Ishikawa (cell line): ENCODE measurements at regions not wholly inside any gene's neighbourhood (a gene's known extent, or its start where the extent isn't known, plus 50 kb on each side); places are given as distances from the start of the nearest gene placed in this dataset.

Source experiments
- CEBPB ChIP-seq: IDR thresholded peaks from 2 replicates; pipeline ENCODE4 v1.6.1; 2012
- CREB1 ChIP-seq: IDR thresholded peaks from 2 replicates; pipeline ENCODE4 v1.6.1; 2012; ENCODE audit warnings: low read depth
- EGR1 ChIP-seq: IDR thresholded peaks from 2 replicates; pipeline ENCODE4 v1.6.1; 2012
- EP300 ChIP-seq: IDR thresholded peaks from 2 replicates; pipeline ENCODE4 v1.6.1; 2012; ENCODE audit warnings: borderline replicate concordance
- FOXM1 ChIP-seq: IDR thresholded peaks from 2 replicates; pipeline ENCODE4 v1.6.1; 2012; ENCODE audit warnings: low read depth, borderline replicate concordance
- NFIC ChIP-seq: IDR thresholded peaks from 2 replicates; pipeline ENCODE4 v1.6.1; 2012
- RAD21 ChIP-seq: IDR thresholded peaks from 2 replicates; pipeline ENCODE4 v1.6.1; 2012; ENCODE audit warnings: low read depth
- REST ChIP-seq: IDR thresholded peaks from 2 replicates; pipeline ENCODE4 v1.6.1; 2012; ENCODE audit warnings: low read depth, mild to moderate bottlenecking
- TAF1 ChIP-seq: IDR thresholded peaks from 2 replicates; pipeline ENCODE4 v1.6.1; 2012; ENCODE audit warnings: low read depth, mild to moderate bottlenecking
- TCF12 ChIP-seq: IDR thresholded peaks from 2 replicates; pipeline ENCODE4 v1.6.1; 2012; ENCODE audit warnings: low read depth
- TEAD4 ChIP-seq: IDR thresholded peaks from 2 replicates; pipeline ENCODE4 v1.6.1; 2012
- YY1 ChIP-seq: IDR thresholded peaks from 2 replicates; pipeline ENCODE4 v1.6.1; 2012; ENCODE audit warnings: low read depth
- ZBTB7A ChIP-seq: IDR thresholded peaks from 2 replicates; pipeline ENCODE4 v1.6.1; 2012; ENCODE audit warnings: low read depth
- TF ChIP-seq, protein P1 (sequence below): IDR thresholded peaks from 2 replicates; pipeline ENCODE4 v1.6.1; 2012
- TF ChIP-seq, protein P2 (sequence below): IDR thresholded peaks from 2 replicates; pipeline ENCODE4 v1.6.1; 2012

- TF ChIP-seq RAD21 (no peak), TCF12 (no peak)
Measured at GRCh38 chr7:67554986-67555385, 558.4 kb downstream of the TYW1 start.

GRCh38 chr7:67564959-67565358 lies 568.3 kb downstream of the TYW1 start:
- TF ChIP-seq TEAD4 (no peak), ZBTB7A (no peak), CEBPB (no peak), CREB1 (no peak), TCF12 (no peak), TAF1 (no peak), YY1 (no peak), REST (no peak)

- no peak for TF ChIP-seq YY1
- TF ChIP-seq EGR1: no peak
- no peak for TF ChIP-seq TAF1
- no peak for TF ChIP-seq CREB1
- no peak for TF ChIP-seq TCF12
- no peak for TF ChIP-seq NFIC
Measured at GRCh38 chr7:67566101-67566500, 569.5 kb downstream of the TYW1 start.

DNA sequence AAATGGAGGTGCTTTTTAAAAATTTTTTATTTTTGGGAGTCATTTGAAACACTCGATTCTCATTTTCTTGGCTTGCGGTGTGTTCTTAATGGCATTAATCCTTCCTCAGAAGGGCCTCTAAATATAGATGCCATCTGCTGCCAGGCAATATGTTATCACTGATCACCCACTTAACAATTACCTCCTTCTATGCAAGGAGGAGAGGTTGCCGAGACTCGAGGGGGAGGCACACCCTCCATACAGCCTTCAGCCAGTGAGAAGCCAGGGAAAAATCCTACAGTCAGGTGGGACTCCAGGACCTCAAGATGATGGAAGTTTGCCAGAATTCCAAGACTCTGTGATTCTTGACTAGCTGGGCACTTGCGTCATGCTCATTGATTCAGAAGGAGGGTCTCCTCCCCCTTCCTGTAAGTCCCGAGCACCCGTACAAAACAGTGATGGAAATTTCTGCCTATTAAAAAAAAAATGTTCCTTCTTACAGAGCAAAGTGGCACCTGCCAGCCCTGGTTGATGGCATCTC lies 574.5 kb downstream of the TYW1 start:
- TF ChIP-seq REST (no peak), CREB1 (no peak), FOXM1 (no peak), YY1 (no peak), TAF1 (no peak), EP300 (no peak), TCF12 (no peak), RAD21 (no peak), CEBPB (no peak), TEAD4 (no peak), NFIC (no peak), ZBTB7A (no peak)
- TF ChIP-seq, protein P1, sequence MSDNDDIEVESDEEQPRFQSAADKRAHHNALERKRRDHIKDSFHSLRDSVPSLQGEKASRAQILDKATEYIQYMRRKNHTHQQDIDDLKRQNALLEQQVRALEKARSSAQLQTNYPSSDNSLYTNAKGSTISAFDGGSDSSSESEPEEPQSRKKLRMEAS: no peak
- TF ChIP-seq, protein P2, sequence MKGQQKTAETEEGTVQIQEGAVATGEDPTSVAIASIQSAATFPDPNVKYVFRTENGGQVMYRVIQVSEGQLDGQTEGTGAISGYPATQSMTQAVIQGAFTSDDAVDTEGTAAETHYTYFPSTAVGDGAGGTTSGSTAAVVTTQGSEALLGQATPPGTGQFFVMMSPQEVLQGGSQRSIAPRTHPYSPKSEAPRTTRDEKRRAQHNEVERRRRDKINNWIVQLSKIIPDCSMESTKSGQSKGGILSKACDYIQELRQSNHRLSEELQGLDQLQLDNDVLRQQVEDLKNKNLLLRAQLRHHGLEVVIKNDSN: no peak

- TF ChIP-seq ZBTB7A: no peak
- no peak for TF ChIP-seq CREB1
- TF ChIP-seq RAD21: no peak
- TF ChIP-seq TCF12: no peak
- TF ChIP-seq NFIC: no peak
- no peak for TF ChIP-seq YY1
- no peak for TF ChIP-seq REST
- TF ChIP-seq, protein P1: no peak
- no peak for TF ChIP-seq EP300
- no peak for TF ChIP-seq FOXM1
- no peak for TF ChIP-seq TAF1
- TF ChIP-seq CEBPB: no peak
- TF ChIP-seq TEAD4: no peak
- TF ChIP-seq, protein P2: no peak
- no peak for TF ChIP-seq EGR1
Measured at GRCh38 chr7:67573639-67574038, 577.0 kb downstream of the TYW1 start.
